Stromal cell of bone marrow (primary cell): ENCODE measurements at regions not wholly inside any gene's neighbourhood (a gene's known extent, or its start where the extent isn't known, plus 50 kb on each side); places are given as distances from the start of the nearest gene placed in this dataset.

Experiments used
- DNase-seq: peaks from one replicate; pipeline ENCODE4 v3.0.0-alpha.2; 2012; ENCODE audit warnings: low read depth

DNA sequence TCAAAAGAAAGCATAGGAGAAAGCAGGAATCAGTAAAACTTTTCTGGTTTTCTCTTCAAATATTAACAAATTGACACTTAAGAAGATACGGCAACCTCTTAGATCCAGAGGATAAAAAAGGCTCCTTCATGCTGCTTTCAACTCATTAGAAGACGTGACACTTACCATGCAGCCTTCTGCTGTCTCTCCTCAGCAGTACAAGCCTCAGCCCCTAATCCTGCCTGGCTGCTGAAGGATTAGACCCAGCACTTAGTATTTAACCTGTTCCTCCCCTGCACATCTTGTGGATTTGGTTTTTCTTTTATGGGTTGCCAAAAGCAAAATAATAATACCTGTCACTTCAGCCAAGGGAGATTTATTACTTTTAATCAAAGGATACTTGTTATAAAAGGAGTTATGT lies 108.4 kb downstream of the LYZL1 start:
- no peak for DNase-seq

DNA sequence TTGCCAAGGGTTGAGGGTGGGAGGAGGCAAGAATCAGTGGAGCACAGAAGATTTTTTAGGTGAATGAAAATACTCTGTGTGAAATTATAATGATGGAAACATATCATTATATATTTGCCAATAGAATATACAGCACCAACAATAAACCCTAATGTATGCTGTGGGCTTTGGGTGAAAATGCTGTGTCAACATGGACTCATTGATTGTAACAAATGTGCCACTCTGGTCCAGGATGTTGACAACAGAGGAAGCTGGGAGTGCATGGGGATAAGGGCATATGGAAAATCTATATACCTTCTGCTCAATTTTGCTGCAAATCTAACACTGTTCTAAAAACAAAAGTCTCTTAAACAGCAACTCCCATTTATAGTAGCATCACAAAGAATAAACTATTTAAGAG lies 114.3 kb downstream of the LYZL1 start:
- DNase-seq: no peak

DNA sequence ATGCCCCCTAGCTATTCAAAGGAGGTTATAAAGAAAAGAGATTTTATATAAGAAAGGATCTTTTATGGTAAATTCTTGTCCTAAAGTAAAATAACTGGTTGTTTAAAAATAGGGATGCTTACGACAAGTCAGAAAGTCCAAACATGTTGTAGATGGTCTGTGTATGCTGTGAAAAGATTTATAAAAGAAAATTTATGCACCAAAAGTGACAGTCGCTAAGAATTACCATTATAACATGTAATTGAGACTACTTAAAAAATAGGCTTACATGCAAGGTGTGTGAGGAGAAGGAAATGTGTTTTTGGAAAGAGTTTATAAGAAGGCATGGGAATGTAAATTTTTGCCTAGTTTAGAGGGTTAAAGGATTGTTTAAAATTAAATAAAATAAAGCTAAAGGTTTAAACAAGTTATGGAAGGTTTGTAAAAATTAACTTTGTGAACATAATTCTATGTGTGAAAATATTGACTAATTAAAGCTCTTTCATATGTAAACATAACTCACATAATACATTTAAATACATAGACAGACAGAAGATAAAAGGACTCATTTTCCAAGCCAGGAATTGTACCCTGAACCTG lies 118.5 kb downstream of the LYZL1 start:
- DNase-seq: no peak
